ENCODE measurements at regions not wholly inside any gene's neighbourhood (a gene's known extent, or its start where the extent isn't known, plus 50 kb on each side); places are given as distances from the start of the nearest gene placed in this dataset.
"Not testable (repeated sequence)": the region's sequence is repeated elsewhere in the genome, so short reads cannot be mapped to it uniquely, and the experiment has no call there.

- no peak for TF ChIP-seq CTCF (IDR thresholded peaks at IDR 0.05; ENCODE audit: insufficient read depth, low read length)
- no peak for DNase-seq (ENCODE audit: low read depth)
- no peak overlapping the region for H3K4me3 ChIP-seq (ENCODE audit: low read depth, low read length)
These were observed 70.6 kb upstream of the AK4 start for GRCh38 chr1:65077369-65077768.

- no peak for TF ChIP-seq CTCF (IDR thresholded peaks at IDR 0.05; ENCODE audit: insufficient read depth, low read length)
- no peak for DNase-seq (ENCODE audit: low read depth)
- no peak overlapping the region for H3K4me3 ChIP-seq (ENCODE audit: low read depth, low read length)
These were observed 68.1 kb upstream of the AK4 start for GRCh38 chr1:65079941-65080340.

GRCh38 chr1:65082346-65083040, 65.5 kb upstream of the AK4 start:
- TF ChIP-seq CTCF (IDR thresholded peaks at IDR 0.05; ENCODE audit: insufficient read depth, low read length), result no peak
- no peak overlapping the region for H3K4me3 ChIP-seq (ENCODE audit: low read depth, low read length)
- DNase-seq (ENCODE audit: low read depth), result no peak

- no peak for DNase-seq (ENCODE audit: low read depth)
- H3K4me3 ChIP-seq (ENCODE audit: low read depth, low read length), result no peak overlapping the region
- no peak for TF ChIP-seq CTCF (IDR thresholded peaks at IDR 0.05; ENCODE audit: insufficient read depth, low read length)
These were observed 64.6 kb upstream of the AK4 start for GRCh38 chr1:65083263-65083896.

GRCh38 chr1:65084066-65084465, 63.9 kb upstream of the AK4 start:
- no peak for DNase-seq (ENCODE audit: low read depth)
- H3K4me3 ChIP-seq (ENCODE audit: low read depth, low read length), result no peak overlapping the region
- no peak for TF ChIP-seq CTCF (IDR thresholded peaks at IDR 0.05; ENCODE audit: insufficient read depth, low read length)

- not testable (repeated sequence) for DNase-seq (ENCODE audit: low read depth); H3K4me3 ChIP-seq (ENCODE audit: low read depth, low read length)
These were observed 60.5 kb upstream of the AK4 start for GRCh38 chr1:65087519-65087918.

- TF ChIP-seq CTCF (IDR thresholded peaks at IDR 0.05; ENCODE audit: insufficient read depth, low read length), result no peak
- H3K4me3 ChIP-seq (ENCODE audit: low read depth, low read length), result no peak overlapping the region
- no peak for DNase-seq (ENCODE audit: low read depth)
These were observed 57.6 kb upstream of the AK4 start for GRCh38 chr1:65090406-65090805.
